ENCODE measurements at regions not wholly inside any gene's neighbourhood (a gene's known extent, or its start where the extent isn't known, plus 50 kb on each side); places are given as distances from the start of the nearest gene placed in this dataset.

GRCh38 chr11:86181379-86181778 lies 63.2 kb upstream of the EED start:
- TF ChIP-seq EP300 (IDR thresholded peaks at IDR 0.05; ENCODE audit: borderline replicate concordance) (no peak), CEBPB (IDR thresholded peaks at IDR 0.05) (no peak)

All from Ishikawa (cell line).